ENCODE measurements at regions not wholly inside any gene's neighbourhood (a gene's known extent, or its start where the extent isn't known, plus 50 kb on each side); places are given as distances from the start of the nearest gene placed in this dataset.

- H3K27me3 ChIP-seq: no peaks in the 10 kb centered on the region
- no peak overlapping the region for H3K4me3 ChIP-seq
- no peak overlapping the region for H3K27ac ChIP-seq
- ATAC-seq (no peak), DNase-seq (no peak)
- H3K9me3 ChIP-seq: no peaks in the 10 kb centered on the region
- intact Hi-C loops (cut with DNase I): no loop called here
- H3K36me3 ChIP-seq: no peaks in the 10 kb centered on the region
- H3K4me1 ChIP-seq: no peaks in the 10 kb centered on the region
- no peak for TF ChIP-seq CTCF (IDR thresholded peaks at IDR 0.05)
Observed at GRCh38 chrY:19521976-19522375, 222.6 kb downstream of the KDM5D start.

GRCh38 chrY:19503092-19503449 lies 241.5 kb downstream of the KDM5D start:
- Histone ChIP-seq H3K27me3 (no peaks in the 10 kb centered on the region), H3K9me3 (no peaks in the 10 kb centered on the region), H3K4me3 (peak overlapping the region; percentile 30), H3K27ac (no peak overlapping the region), H3K4me1 (no peaks in the 10 kb centered on the region), H3K36me3 (no peaks in the 10 kb centered on the region)
- intact Hi-C loops (cut with DNase I): no loop called here
- ATAC-seq (no peak), DNase-seq (no peak)
- no peak for TF ChIP-seq CTCF (IDR thresholded peaks at IDR 0.05)

GRCh38 chrY:19502169-19503091 lies 242.1 kb downstream of the KDM5D start:
- H3K4me3 ChIP-seq: peak overlapping the region; percentile 30
- no peak for TF ChIP-seq CTCF (IDR thresholded peaks at IDR 0.05)

GRCh38 chrY:19498556-19498955 lies 246.0 kb downstream of the KDM5D start:
- Histone ChIP-seq H3K27ac (no peak overlapping the region), H3K27me3 (no peaks in the 10 kb centered on the region), H3K4me1 (no peaks in the 10 kb centered on the region), H3K9me3 (no peaks in the 10 kb centered on the region), H3K36me3 (no peaks in the 10 kb centered on the region), H3K4me3 (no peak overlapping the region)
- ATAC-seq (no peak), DNase-seq (no peak)
- TF ChIP-seq CTCF (IDR thresholded peaks at IDR 0.05): no peak
- intact Hi-C loops (cut with DNase I): no loop called here

More at GRCh38 chrY:19502169-19503091, 242.1 kb downstream of the KDM5D start:
- DNase-seq: no peak
- Histone ChIP-seq H3K36me3 (no peaks in the 10 kb centered on the region), H3K9me3 (no peaks in the 10 kb centered on the region), H3K27me3 (no peaks in the 10 kb centered on the region), H3K27ac (no peak overlapping the region), H3K4me1 (no peaks in the 10 kb centered on the region)
- ATAC-seq: no peak
- intact Hi-C loops (cut with DNase I): no loop called here

GRCh38 chrY:19487494-19487893 lies 257.0 kb downstream of the KDM5D start:
- no peaks in the 10 kb centered on the region for H3K9me3 ChIP-seq
- H3K36me3 ChIP-seq: no peaks in the 10 kb centered on the region
- no peaks in the 10 kb centered on the region for H3K4me1 ChIP-seq
- no peak for DNase-seq
- ATAC-seq: no peak
- intact Hi-C loops (cut with DNase I): no loop called here
- no peak overlapping the region for H3K27ac ChIP-seq
- TF ChIP-seq CTCF (IDR thresholded peaks at IDR 0.05): no peak
- H3K27me3 ChIP-seq: no peaks in the 10 kb centered on the region
- no peak overlapping the region for H3K4me3 ChIP-seq
